Left ventricle myocardium inferior (tissue), 1 donor: ENCODE measurements at regions not wholly inside any gene's neighbourhood (a gene's known extent, or its start where the extent isn't known, plus 50 kb on each side); places are given as distances from the start of the nearest gene placed in this dataset.
A peak's percentile ranks its signal among the peaks of the same experiment; 100 is the strongest.

ENCODE experiments used
- DNase-seq: peaks from one replicate; pipeline ENCODE4 v3.0.0-alpha.2; 2020
- H3K27ac ChIP-seq: fragments of 200-600 bp; replicated peaks from 2 replicates; pipeline ENCODE4 v1.8.0; 2021
- H3K27me3 ChIP-seq: fragments of 200-600 bp; 2 replicates; pipeline ENCODE4 v1.8.0; 2021; ENCODE audit warnings: low read depth
- H3K36me3 ChIP-seq: fragments of 200-600 bp; 2 replicates; pipeline ENCODE4 v1.8.0; 2021
- H3K4me1 ChIP-seq: fragments of 200-600 bp; 2 replicates; pipeline ENCODE4 v1.8.0; 2021
- H3K4me3 ChIP-seq: fragments of 200-600 bp; 2 replicates; pipeline ENCODE4 v1.8.0; 2021; ENCODE audit warnings: mild to moderate bottlenecking, moderate library complexity
- H3K9me3 ChIP-seq: fragments of 200-600 bp; replicated peaks from 2 replicates; pipeline ENCODE4 v1.8.0; 2021
- intact Hi-C: fragments of 100-400 bp; cut with micrococcal nuclease; formaldehyde crosslinking; loops from one replicate; pipeline ENCODE4 v1.11.0; 2022
- TF ChIP-seq, protein P1 (sequence below): fragments of 200-600 bp; IDR thresholded peaks from 2 replicates; pipeline ENCODE4 v1.8.0; 2021; ENCODE audit warnings: antibody characterized with exemption, mild to moderate bottlenecking, borderline replicate concordance
- donor health status: DM: no; HTN: yes; CAD: no; lungs with severe emphysema.

- TF ChIP-seq, protein P1, sequence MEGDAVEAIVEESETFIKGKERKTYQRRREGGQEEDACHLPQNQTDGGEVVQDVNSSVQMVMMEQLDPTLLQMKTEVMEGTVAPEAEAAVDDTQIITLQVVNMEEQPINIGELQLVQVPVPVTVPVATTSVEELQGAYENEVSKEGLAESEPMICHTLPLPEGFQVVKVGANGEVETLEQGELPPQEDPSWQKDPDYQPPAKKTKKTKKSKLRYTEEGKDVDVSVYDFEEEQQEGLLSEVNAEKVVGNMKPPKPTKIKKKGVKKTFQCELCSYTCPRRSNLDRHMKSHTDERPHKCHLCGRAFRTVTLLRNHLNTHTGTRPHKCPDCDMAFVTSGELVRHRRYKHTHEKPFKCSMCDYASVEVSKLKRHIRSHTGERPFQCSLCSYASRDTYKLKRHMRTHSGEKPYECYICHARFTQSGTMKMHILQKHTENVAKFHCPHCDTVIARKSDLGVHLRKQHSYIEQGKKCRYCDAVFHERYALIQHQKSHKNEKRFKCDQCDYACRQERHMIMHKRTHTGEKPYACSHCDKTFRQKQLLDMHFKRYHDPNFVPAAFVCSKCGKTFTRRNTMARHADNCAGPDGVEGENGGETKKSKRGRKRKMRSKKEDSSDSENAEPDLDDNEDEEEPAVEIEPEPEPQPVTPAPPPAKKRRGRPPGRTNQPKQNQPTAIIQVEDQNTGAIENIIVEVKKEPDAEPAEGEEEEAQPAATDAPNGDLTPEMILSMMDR: no peak
- intact Hi-C loops: no loop called here
- H3K36me3 ChIP-seq: no peaks in the 10 kb centered on the region
Measured at GRCh38 chr1:96552451-96552850, 169.1 kb upstream of the PTBP2 start.

DNA sequence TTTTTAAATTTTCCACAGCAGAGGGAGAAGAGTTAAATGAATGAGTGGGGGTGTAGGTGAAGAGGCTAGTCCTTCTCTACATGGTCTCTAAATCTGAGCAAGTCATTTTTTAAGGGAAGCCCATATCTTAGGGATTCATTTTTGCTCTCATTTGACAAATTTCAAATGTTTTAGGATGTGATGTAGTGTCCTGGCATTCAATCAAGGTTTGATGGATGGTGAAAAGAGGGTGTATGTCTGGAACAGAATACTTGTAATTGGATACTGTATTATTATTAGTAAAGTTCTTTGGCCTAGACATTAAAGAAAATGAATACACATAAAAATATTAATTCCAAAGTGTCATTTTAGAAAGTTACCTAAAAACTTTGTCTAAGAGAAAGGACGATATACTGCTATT lies 167.8 kb upstream of the PTBP2 start:
- no peak overlapping the region for H3K27ac ChIP-seq
- no peaks in the 10 kb centered on the region for H3K27me3 ChIP-seq
- H3K4me3 ChIP-seq: no peak overlapping the region
- DNase-seq: no peak
- no peaks in the 10 kb centered on the region for H3K4me1 ChIP-seq
- H3K9me3 ChIP-seq: no peaks in the 10 kb centered on the region
- TF ChIP-seq, protein P1: no peak
- no peaks in the 10 kb centered on the region for H3K36me3 ChIP-seq
- intact Hi-C loops: no loop called here

More at GRCh38 chr1:96552451-96552850, 169.1 kb upstream of the PTBP2 start:
- H3K4me1 ChIP-seq: no peaks in the 10 kb centered on the region
- no peak overlapping the region for H3K27ac ChIP-seq
- no peaks in the 10 kb centered on the region for H3K27me3 ChIP-seq
- H3K9me3 ChIP-seq: no peaks in the 10 kb centered on the region
- no peak for DNase-seq
- H3K4me3 ChIP-seq: no peak overlapping the region

DNA sequence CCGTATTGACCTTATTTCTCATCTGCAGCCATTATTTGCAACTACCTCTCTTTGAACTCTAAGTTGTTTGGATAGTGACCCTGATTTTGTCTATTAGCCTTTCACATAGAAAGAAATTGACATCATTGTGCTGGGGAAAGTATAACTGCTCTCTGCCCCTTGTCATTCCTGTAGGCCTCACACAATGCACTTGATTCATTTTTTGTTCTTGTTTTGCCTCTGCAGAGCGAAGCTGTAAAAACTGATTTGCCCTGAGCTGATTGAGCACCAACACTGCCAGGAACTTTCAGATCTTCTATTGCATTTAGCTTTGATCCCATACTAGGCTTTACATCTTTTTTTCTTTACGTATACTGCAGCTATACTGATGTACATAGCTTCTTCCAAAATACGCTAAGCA lies 167.2 kb upstream of the PTBP2 start:
- intact Hi-C loops: no loop called here
- TF ChIP-seq, protein P1: no peak
- Histone ChIP-seq H3K4me3 (no peak overlapping the region), H3K9me3 (no peaks in the 10 kb centered on the region), H3K27ac (no peak overlapping the region), H3K4me1 (no peaks in the 10 kb centered on the region), H3K36me3 (no peaks in the 10 kb centered on the region), H3K27me3 (no peaks in the 10 kb centered on the region)
- no peak for DNase-seq

DNA sequence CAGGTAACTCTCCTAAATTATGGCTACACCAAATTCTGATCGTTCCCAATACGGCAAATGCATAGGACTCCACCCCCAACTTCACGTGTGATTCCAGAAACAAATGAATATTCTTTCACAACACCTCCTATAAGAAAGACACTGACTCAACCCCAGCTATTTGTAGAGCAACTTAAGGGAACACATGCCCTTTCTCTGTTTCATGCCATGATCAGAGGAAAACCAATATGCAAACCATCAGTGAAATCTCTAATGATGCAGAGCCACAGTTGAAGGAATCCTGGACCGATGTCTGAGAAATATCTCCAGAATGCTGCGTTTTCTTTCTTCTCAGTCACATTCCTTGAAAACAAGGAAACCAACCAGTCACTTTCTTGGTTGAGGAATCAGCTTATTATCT lies 164.2 kb upstream of the PTBP2 start:
- no peak overlapping the region for H3K4me3 ChIP-seq

DNA sequence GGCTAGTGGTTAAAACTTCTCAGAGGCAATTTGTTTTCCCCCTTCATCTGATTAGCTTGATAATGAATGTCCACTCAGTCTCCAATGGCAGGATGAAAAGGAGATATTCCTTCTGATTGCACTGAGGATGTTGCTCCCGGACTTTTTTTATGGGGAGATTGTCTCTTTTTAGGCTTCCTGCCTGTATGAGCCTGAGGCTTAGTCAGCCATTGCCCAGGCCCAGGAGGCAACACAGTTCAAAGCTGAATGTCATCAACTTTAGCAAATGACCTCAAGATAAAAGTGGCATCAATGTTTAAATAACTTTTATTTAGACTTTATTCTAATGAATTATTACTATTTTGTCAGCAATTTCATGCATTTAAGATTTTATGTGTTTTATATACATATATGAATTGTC lies 162.9 kb upstream of the PTBP2 start:
- DNase-seq: no peak
- no peak overlapping the region for H3K4me3 ChIP-seq
- intact Hi-C loops: no loop called here
- H3K36me3 ChIP-seq: no peaks in the 10 kb centered on the region
- H3K9me3 ChIP-seq: peaks cover 10% of the 10 kb centered on the region
- TF ChIP-seq, protein P1: no peak
- H3K27ac ChIP-seq: no peak overlapping the region
- H3K27me3 ChIP-seq: no peaks in the 10 kb centered on the region
- H3K4me1 ChIP-seq: no peaks in the 10 kb centered on the region

More for the DNA sequence above, 164.2 kb upstream of the PTBP2 start:
- H3K36me3 ChIP-seq: no peaks in the 10 kb centered on the region
- H3K27me3 ChIP-seq: no peaks in the 10 kb centered on the region
- peak overlapping the region; percentile 28 for H3K27ac ChIP-seq
- no peaks in the 10 kb centered on the region for H3K4me1 ChIP-seq
- TF ChIP-seq, protein P1: no peak
- DNase-seq: no peak
- peaks cover 10% of the 10 kb centered on the region for H3K9me3 ChIP-seq
- intact Hi-C loops: no loop called here

DNA sequence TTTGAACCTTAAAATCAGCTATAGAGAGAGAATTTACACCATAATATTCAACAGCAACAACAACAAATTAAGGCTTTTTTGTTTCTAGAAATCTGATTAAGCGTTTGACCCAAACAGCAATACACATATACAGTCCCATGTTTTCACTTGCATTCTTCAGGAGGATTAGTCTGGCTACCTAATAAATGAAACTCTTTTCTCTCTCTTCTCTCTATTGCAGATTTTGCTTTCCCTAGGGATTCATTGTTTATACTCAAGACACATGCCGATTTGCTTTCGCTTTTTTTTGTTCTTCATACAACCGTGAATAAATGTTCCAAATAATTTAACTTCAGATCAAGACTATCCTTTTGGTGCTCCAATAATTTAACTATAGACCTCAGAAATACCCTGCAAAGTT lies 162.4 kb upstream of the PTBP2 start:
- no peak for DNase-seq
- peak overlapping the region; percentile 32 for H3K4me3 ChIP-seq
- H3K4me1 ChIP-seq: no peaks in the 10 kb centered on the region
- peak overlapping the region; percentile 48 for H3K27ac ChIP-seq
- H3K27me3 ChIP-seq: no peaks in the 10 kb centered on the region
- intact Hi-C loops: no loop called here
- H3K36me3 ChIP-seq: no peaks in the 10 kb centered on the region
- TF ChIP-seq, protein P1: no peak
- H3K9me3 ChIP-seq: peaks cover 10% of the 10 kb centered on the region
